ENCODE measurements at regions not wholly inside any gene's neighbourhood (a gene's known extent, or its start where the extent isn't known, plus 50 kb on each side); places are given as distances from the start of the nearest gene placed in this dataset.

DNA sequence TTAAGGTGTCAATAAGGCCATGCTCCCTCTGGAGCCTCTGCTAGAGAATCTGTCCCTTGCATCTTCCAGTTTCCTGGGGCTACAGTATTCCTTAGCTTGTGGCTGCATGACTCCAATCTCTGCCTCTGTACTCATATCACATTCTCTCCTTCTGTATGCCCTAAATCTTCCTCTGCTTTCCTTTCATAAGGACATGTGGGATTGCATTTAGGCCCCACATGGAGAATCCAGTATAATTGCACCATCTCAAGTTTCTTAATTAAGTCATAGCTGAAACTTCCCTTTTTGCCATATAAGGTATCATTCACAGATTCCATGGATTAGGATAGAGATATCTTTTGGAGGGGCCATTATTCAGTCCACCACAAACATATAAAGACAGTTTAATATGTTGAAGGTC, 409.8 kb upstream of the TMCO5A start:
- TF ChIP-seq, protein P1, sequence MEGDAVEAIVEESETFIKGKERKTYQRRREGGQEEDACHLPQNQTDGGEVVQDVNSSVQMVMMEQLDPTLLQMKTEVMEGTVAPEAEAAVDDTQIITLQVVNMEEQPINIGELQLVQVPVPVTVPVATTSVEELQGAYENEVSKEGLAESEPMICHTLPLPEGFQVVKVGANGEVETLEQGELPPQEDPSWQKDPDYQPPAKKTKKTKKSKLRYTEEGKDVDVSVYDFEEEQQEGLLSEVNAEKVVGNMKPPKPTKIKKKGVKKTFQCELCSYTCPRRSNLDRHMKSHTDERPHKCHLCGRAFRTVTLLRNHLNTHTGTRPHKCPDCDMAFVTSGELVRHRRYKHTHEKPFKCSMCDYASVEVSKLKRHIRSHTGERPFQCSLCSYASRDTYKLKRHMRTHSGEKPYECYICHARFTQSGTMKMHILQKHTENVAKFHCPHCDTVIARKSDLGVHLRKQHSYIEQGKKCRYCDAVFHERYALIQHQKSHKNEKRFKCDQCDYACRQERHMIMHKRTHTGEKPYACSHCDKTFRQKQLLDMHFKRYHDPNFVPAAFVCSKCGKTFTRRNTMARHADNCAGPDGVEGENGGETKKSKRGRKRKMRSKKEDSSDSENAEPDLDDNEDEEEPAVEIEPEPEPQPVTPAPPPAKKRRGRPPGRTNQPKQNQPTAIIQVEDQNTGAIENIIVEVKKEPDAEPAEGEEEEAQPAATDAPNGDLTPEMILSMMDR (IDR thresholded peaks at IDR 0.05): no peak
- TF ChIP-seq POLR2A (IDR thresholded peaks at IDR 0.05): no peak
